Liver (tissue), 7 donors: ENCODE measurements at regions not wholly inside any gene's neighbourhood (a gene's known extent, or its start where the extent isn't known, plus 50 kb on each side); places are given as distances from the start of the nearest gene placed in this dataset.

Experiments used
- DNase-seq: peaks from one replicate; pipeline ENCODE4 v3.0.0-alpha.2; 2017; ENCODE audit warnings: low spot score
- H3K27ac ChIP-seq, 2 donors: one replicate each; pipeline ENCODE4 v1.7.0; 2013; ENCODE audit warnings: inconsistent platforms in 2 of 2, low read length in 2 of 2, control low read depth in 1 of 2, low read depth in 1 of 2, mild to moderate bottlenecking in 1 of 2
- H3K27me3 ChIP-seq, 4 donors: one replicate each; pipeline versions ENCODE4 v1.6.1 to v1.7.0; 2013; ENCODE audit warnings: low read length in 3 of 4, inconsistent platforms in 1 of 4, mild to moderate bottlenecking in 1 of 4, moderate library complexity in 1 of 4; ENCODE audit not compliant: control insufficient read depth in 4 of 4, insufficient read depth in 4 of 4
- H3K36me3 ChIP-seq, 4 donors: one replicate each; pipeline versions ENCODE4 v1.6.1 to v1.7.0; 2013; ENCODE audit warnings: low read length in 3 of 4, mild to moderate bottlenecking in 3 of 4, low read depth in 1 of 4, moderate library complexity in 1 of 4; ENCODE audit not compliant: control insufficient read depth in 4 of 4, insufficient read depth in 3 of 4
- H3K4me1 ChIP-seq, 4 donors: one replicate each; pipeline versions ENCODE4 v1.6.1 to v1.7.0; 2013; ENCODE audit warnings: low read length in 3 of 4, mild to moderate bottlenecking in 3 of 4, moderate library complexity in 1 of 4; ENCODE audit not compliant: control insufficient read depth in 4 of 4, insufficient read depth in 4 of 4
- H3K4me3 ChIP-seq, 3 donors: one replicate each; pipeline versions ENCODE4 v1.6.1 to v1.7.0; 2013; ENCODE audit warnings: low read length in 3 of 3, control low read depth in 1 of 3, low read depth in 1 of 3, mild to moderate bottlenecking in 1 of 3
- H3K9ac ChIP-seq, 2 donors: one replicate each; pipeline ENCODE4 v1.7.0; 2013; ENCODE audit warnings: low read length in 2 of 2, mild to moderate bottlenecking in 2 of 2, moderate library complexity in 2 of 2, control low read depth in 1 of 2, low read depth in 1 of 2
- H3K9me3 ChIP-seq, 4 donors: one replicate each; pipeline versions ENCODE4 v1.6.1 to v1.7.0; 2013; ENCODE audit warnings: low read length in 3 of 4; ENCODE audit not compliant: control insufficient read depth in 4 of 4
- EGR1 ChIP-seq, 2 donors: IDR thresholded peaks; 2 replicates each; pipeline ENCODE4 v1.6.1; 2016 to 2018; ENCODE audit warnings: antibody characterized with exemption in 2 of 2, low read depth in 2 of 2
- FOXA1 ChIP-seq: IDR thresholded peaks from 2 replicates; pipeline ENCODE4 v1.6.1; 2016; ENCODE audit warnings: antibody characterized with exemption
- FOXA2 ChIP-seq: IDR thresholded peaks from 2 replicates; pipeline ENCODE4 v1.6.1; 2016; ENCODE audit warnings: antibody characterized with exemption
- GABPA ChIP-seq, 2 donors: IDR thresholded peaks in 1 of 2; conservative IDR thresholded peaks in 1 of 2; 2 replicates each; pipeline ENCODE4 v1.6.1; 2016; ENCODE audit warnings: antibody characterized with exemption in 2 of 2, mild to moderate bottlenecking in 1 of 2, moderate library complexity in 1 of 2
- HNF4A ChIP-seq, 2 donors: conservative IDR thresholded peaks; 2 replicates each; pipeline ENCODE4 v1.6.1; 2016; ENCODE audit warnings: antibody characterized with exemption in 2 of 2, mild to moderate bottlenecking in 2 of 2
- JUND ChIP-seq, 2 donors: IDR thresholded peaks; 2 replicates each; pipeline ENCODE4 v1.6.1; 2016; ENCODE audit warnings: antibody characterized with exemption in 2 of 2
- RAD21 ChIP-seq, 2 donors: IDR thresholded peaks; 2 replicates each; pipeline ENCODE4 v1.6.1; 2016; ENCODE audit warnings: antibody characterized with exemption in 2 of 2, mild to moderate bottlenecking in 2 of 2
- REST ChIP-seq: IDR thresholded peaks from 2 replicates; pipeline ENCODE4 v1.6.1; 2016; ENCODE audit warnings: antibody characterized with exemption, mild to moderate bottlenecking
- RXRA ChIP-seq, 2 donors: IDR thresholded peaks; 2 replicates each; pipeline ENCODE4 v1.6.1; 2017 to 2018; ENCODE audit warnings: antibody characterized with exemption in 2 of 2, mild to moderate bottlenecking in 1 of 2
- SP1 ChIP-seq: IDR thresholded peaks from 2 replicates; pipeline ENCODE4 v1.6.1; 2018; ENCODE audit warnings: antibody characterized with exemption, mild to moderate bottlenecking
- TAF1 ChIP-seq: conservative IDR thresholded peaks from 2 replicates; pipeline ENCODE4 v1.6.1; 2016; ENCODE audit warnings: antibody characterized with exemption, mild to moderate bottlenecking
- WGBS: extraction: QIAGEN DNeasy Blood & Tissue Kit; methylation state at CpG from one replicate; pipeline ENCODE4 v1.1.7; 2013; 5-methylcytosine and 5-hydroxymethylcytosine counted together
- donor health status: healthy.
- donor health status: healthy.
- donor health status: healthy.
- donor health status: healthy.

DNA sequence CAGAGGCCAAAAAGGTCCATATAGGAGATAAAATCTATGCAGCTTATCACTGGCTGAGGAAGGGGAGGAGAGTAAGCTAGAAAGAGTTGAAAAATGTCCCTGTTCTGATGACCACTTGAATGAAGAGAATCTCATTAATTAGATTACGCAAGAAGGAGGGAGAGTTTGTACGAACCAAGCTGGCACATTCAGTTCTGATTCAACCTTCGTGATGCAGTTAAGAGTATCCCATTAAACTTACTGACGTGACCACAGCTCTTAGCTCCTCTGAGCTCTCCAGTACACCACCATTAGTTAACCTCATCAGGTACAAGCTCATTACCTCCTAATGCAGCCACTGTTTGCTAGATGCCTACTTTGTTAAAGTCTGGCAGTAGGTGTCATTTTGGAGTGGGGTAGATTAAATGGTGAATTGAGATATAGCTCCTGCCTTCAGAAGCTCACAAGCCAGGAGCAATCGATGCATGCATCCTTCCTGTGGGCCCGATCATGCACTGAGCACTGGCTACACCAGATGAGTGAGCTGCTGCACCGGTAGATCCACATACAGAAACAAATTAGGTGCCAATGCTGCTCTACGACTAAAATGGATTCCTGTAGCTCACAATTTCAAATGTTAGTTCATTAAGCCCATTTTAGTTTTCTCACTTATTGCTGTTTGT is 458.3 kb downstream of the COG6 start:
- WGBS = 94% methylated on average over 8 of the region's 8 CpGs
- H3K4me1 ChIP-seq = no peaks in the 10 kb centered on the region
- H3K9me3 ChIP-seq = no peaks in the 10 kb centered on the region
- no peaks in the 10 kb centered on the region for H3K27me3 ChIP-seq
- DNase-seq = no peak
- H3K36me3 ChIP-seq = no peaks in the 10 kb centered on the region
- H3K4me3 ChIP-seq = no peak overlapping the region
- no peak overlapping the region for H3K27ac ChIP-seq
- TF ChIP-seq EGR1 (IDR thresholded peaks at IDR 0.05; ENCODE audit: low read depth in 2 of 2) = no peak
- no peak for TF ChIP-seq SP1
- TF ChIP-seq REST = no peak
- TF ChIP-seq JUND (IDR thresholded peaks at IDR 0.05) = no peak
- no peak overlapping the region for H3K9ac ChIP-seq

GRCh38 chr13:40114305-40114896 is 458.9 kb downstream of the COG6 start:
- Histone ChIP-seq H3K36me3 (no peaks in the 10 kb centered on the region), H3K9ac (no peak overlapping the region), H3K4me3 (no peak overlapping the region), H3K4me1 (no peaks in the 10 kb centered on the region), H3K9me3 (no peaks in the 10 kb centered on the region), H3K27me3 (no peaks in the 10 kb centered on the region), H3K27ac (no peak overlapping the region)
- WGBS = 87% methylated on average over 6 of the region's 6 CpGs
- DNase-seq = no peak
- no peak for TF ChIP-seq REST
- TF ChIP-seq FOXA1 = no peak
- TF ChIP-seq FOXA2 = no peak
- TF ChIP-seq TAF1 = no peak
- no peak for TF ChIP-seq HNF4A (conservative IDR thresholded peaks at IDR 0.05)
- no peak for TF ChIP-seq GABPA (IDR thresholded peaks at IDR 0.05 in 1 of 2, conservative IDR thresholded peaks at IDR 0.05 in 1 of 2)

GRCh38 chr13:40115426-40115825 is 460.0 kb downstream of the COG6 start:
- DNase-seq = no peak
- Histone ChIP-seq H3K27me3 (no peaks in the 10 kb centered on the region), H3K36me3 (no peaks in the 10 kb centered on the region), H3K4me1 (no peaks in the 10 kb centered on the region), H3K9me3 (peaks cover 0 to 5% (median 2%) of the 10 kb centered on the region in 4 donors), H3K4me3 (no peak overlapping the region), H3K9ac (no peak overlapping the region), H3K27ac (no peak overlapping the region)
- WGBS = 73% methylated on average over 2 of the region's 2 CpGs
- TF ChIP-seq HNF4A (conservative IDR thresholded peaks at IDR 0.05) (no peak), RAD21 (IDR thresholded peaks at IDR 0.05) (no peak), JUND (IDR thresholded peaks at IDR 0.05) (no peak), RXRA (IDR thresholded peaks at IDR 0.05) (no peak)
